Right renal pelvis (tissue), 4 donors: ENCODE measurements at regions not wholly inside any gene's neighbourhood (a gene's known extent, or its start where the extent isn't known, plus 50 kb on each side); places are given as distances from the start of the nearest gene placed in this dataset.
"Not testable (repeated sequence)": the region's sequence is repeated elsewhere in the genome, so short reads cannot be mapped to it uniquely, and the experiment has no call there.

Experiments used
- DNase-seq, 4 donors: peaks; one replicate each; pipeline ENCODE4 v3.0.0-alpha.2; 2013; ENCODE audit warnings: low read depth in 4 of 4, low spot score in 3 of 4, missing footprints in 1 of 4

DNA sequence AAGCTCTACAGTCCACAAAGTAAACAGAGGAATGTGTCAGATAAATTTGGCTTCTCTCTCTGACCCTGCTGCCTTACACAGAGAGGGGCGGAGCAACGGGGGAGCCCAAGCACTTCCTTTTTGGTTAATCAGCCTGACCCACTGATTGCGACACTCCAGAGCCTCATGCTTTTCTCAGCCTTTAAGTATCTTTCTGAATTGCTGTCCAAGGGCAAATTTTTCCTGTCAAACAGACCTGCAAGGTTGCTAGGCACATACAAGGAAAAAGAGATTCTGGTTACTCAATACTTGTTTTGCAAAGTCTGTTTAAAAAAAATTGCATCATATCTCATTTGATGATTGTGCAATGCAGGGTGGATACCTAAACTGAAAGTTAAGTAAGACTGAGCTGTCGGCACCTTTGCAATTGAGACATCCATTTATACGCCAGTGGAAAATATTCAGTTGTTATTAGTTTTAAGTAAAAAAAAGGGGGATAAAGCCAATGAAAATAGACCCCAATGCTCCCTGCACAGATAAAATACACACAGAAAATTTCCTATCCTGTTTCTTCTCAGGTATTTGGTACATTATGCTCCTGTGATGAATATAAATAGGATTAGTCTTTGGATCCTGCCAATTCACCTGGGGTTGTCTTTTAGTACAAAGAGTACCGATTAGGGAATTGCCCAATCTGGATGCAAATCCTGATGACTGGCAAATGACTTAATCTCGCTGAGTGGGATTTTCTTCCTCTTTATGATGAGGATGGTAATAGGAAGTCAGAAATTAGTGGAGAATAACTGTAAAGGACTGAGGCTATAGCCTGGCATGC is 260.2 kb upstream of the TRIB2 start:
- DNase-seq, result no peak

DNA sequence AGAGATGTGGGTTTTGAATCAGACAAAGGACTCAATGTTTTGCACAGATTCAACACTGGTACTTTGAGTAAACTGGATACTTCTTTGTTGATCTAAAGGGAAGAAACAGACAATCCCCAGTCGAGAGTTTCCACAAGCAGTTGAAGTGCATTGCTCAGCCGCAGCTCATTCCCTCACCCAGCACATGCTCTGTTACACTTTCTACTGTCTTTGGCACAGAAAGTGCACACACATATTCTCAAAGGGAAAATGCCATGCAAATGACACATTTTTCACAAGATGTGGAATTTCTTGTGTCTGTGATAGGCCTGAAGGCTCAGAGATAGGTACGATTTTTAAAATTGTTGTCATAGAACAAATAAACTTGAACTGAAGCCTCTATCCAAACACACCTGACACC is 258.9 kb upstream of the TRIB2 start:
- DNase-seq, result no peak

DNA sequence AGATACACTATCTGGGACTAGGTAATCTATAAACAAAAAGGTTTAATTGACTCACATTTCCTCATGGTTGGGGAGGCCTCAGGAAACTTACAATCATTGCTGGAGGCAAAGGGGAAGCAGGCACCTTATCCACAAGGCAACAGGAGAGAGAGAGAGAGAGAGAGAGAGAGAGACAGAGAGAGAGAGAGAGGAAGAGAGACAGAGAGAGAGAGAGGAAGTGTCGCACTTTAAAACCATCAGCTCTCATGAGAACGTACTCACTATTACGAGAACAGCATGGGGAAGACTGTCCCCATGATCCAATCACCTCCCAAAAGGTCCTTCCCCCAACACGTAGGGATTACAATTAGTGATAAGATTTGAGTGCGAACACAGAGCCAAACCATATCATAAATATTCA is 253.5 kb upstream of the TRIB2 start:
- DNase-seq, result no peak

DNA sequence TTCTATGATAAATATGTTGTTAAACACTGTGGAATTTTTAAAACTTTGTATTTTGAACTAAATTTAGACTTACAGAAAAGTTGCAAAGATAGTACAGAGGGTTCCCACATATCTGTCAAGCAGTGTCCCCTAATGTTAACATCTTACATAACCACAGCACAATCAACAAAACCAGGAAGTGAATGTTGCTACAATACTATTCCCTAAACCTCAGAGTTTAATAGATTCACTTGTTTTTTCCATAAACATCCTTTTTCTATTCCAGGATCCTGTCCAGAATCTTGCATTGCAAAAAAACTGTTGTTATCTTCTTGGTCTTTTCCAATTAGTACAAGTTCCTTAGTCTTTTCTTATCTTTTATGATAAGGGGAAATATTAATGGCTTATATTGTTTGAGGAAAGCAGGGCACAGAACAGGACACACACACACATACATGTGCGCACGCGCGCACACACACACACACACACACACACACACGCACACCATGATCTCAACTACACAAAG is 251.1 kb upstream of the TRIB2 start:
- no peak for DNase-seq

DNA sequence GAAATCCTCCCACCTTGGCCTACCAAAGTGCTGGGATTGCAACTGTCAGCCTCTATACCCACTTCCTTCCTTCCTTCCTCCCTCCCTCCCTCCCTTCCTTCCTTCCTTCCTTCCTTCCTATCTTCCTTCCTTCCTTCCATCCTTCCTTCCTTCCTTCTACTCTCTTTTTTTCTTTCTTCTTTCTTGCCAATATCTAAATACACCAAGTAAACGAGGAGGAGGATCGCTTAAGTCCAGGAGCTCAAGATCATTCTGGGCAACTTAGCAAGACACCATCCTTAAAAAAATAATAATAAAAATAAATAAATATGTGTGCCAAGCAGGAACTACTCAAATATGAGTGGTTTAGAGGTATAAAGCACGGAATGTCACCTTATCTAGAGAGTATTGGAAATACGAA is 249.4 kb upstream of the TRIB2 start:
- DNase-seq, result no peak

DNA sequence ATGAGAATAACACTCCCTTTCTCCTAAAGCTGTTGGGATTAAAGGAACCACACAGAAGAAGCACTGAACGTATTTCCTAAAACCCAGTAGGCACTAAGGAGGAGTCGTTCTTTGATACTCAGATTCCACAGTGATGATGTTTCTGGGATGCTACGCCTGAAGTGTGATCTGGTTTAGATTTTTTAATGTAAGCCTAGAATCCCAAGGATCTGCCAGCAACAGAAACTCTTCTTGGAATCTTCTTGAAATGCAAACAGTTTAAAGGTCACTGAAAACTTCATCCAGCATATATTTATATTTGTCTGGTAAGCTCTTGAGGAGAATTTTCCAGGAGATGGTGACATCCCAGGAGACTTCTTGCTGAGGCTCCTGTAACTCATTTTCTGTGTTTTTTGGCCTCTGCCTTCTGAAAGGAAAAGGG is 247.6 kb upstream of the TRIB2 start:
- no peak for DNase-seq

DNA sequence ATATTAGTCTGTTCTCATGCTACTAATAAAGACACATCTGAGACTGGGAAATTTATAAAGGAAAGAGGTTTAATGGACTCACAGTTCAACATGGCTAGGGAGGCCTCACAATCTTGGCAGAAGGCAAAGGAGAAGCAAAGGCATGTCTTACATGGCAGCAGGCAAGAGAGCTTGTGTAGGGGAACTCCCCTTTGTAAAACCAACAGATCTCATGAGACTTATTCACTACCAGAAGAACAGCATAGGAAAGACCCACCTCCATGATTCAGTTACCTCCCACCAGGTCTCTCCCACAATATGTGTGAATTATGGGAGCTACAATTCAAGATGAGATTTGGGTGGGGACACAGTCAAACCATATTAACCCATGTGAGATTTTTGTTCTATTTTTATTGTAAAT is 244.5 kb upstream of the TRIB2 start:
- not testable (repeated sequence) for DNase-seq

DNA sequence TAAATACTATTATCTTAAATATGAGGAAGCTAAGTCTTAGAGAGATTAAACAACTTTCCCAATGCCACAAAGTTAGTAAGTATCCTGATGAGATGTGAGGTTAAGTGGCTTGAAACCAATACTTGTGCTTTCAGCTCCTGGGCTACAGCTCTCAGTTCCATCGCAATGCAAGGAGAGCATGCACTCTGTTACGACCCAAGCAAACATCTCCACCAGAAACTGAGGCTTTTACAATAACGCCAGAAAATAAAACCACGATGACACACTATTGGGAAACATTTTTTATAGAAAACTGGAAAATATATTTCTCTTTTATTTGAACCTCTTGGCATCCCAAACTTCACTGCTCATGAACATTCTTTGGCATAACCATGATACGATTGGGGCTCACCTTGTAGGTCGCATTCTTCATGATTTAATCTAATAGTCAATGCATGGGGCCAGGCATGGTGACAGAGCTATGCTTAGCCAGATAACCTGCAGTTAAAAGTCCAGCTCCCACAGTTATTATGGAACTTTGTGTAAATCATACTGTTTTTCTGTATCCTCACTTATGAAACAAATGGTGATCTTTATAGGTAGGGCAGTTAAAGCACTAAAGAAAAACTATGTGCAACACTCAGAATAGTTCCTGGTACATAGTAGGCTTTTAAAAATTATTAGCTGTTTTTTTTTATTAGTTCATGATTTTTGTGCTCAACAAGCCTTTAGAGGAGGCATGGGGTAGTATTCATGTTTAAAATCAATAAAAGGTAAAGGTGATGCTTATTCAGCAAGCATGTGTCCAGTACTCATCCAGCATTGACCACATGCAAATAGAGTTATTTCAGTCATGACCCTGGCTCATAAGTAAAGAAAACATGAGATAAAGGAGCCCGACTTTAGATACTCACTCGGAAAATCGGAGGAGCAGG is 238.3 kb upstream of the TRIB2 start:
- no peak for DNase-seq

DNA sequence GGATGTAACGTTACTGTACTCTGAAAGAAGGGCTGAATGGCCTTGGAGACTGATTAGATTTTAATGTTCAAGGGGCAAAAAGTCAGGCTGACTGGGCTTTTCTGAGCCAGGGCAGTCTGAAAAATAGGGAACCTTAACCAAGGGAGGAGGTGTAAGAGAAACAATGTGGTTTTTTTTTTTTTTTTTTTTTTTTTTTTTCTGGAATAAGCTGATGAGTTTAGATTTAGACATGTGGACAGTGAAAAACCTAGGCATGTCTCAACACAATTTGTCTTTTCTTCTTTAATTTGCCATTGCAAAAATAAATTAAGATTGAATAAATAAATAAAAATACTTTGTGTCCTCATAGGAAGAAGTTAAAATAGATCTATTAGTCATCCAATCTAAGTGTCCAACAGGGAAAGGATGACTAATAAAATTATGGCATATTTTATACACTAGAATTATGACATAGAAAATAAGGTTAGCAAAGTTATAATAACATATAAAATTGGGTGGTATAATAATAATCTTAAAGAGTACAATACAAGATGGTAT is 237.6 kb upstream of the TRIB2 start:
- no peak for DNase-seq

DNA sequence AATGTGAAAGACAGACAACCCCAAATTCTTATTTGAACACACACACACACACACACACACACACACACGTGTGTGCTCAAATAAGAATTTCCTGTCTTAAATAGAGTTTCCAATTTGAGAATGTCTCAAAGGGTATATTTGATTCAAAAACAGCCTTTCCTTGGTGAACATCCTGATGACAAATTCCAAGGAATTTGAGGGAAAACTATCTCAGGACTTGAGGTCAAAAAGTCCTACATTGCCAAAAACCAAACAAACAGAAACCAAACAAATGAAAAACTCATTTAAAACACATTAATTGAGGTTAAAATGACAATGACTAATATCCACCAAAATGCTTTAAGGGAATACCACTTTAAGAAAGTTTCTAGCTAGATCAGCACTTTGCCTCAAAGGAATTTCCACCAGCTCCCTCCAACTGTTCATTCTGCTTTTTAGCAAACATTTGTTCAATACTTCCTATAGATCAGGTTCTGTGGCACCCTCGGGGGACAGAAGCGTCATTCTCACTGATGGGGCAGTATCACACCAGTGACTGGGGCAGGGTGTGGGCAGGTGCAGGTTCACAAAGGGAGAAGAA is 232.1 kb upstream of the TRIB2 start:
- DNase-seq, result no peak

DNA sequence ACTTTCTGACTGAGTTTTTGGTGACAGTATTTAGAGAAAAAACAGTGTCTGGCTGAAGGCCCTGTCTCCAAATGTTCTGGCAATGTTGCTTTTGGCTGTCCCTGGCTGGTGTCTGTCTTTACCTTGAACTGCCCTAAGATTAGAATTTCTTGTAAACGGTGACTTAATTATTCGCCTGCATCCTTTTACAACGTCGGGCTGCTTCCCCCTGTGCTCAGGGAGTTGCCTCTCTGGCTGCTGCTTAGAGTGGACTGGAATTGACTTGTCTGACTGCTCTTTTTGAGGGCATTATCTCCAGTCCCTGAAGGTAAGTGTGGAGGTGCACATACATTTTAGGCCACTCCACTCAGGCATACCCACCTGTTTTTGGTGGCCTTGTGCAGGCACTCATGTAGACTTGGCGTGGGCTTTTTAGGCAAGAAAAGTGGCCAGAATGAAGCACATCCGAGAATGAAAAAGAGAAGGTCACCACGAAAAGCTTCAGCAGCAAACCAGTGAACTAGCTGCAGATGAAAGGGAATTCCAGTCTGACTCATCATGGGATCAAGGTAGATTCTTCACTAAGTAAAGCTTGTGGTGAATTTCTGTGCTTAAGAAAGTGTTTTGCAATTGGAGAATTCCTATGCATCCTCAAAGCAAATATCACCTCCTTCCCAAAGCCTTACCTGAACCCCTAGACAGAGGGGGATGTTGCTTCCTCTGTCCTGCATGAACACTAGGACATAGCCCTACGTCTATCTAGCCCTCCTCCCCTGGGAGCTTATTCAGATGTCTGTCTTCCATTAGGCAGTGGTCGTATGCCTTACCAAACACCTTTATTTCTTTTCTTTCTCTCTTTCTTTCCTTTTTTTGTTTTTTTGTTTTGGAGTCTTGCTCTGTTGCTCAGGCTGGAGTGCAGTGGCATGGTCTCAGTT is 230.3 kb upstream of the TRIB2 start:
- DNase-seq, result no peak

DNA sequence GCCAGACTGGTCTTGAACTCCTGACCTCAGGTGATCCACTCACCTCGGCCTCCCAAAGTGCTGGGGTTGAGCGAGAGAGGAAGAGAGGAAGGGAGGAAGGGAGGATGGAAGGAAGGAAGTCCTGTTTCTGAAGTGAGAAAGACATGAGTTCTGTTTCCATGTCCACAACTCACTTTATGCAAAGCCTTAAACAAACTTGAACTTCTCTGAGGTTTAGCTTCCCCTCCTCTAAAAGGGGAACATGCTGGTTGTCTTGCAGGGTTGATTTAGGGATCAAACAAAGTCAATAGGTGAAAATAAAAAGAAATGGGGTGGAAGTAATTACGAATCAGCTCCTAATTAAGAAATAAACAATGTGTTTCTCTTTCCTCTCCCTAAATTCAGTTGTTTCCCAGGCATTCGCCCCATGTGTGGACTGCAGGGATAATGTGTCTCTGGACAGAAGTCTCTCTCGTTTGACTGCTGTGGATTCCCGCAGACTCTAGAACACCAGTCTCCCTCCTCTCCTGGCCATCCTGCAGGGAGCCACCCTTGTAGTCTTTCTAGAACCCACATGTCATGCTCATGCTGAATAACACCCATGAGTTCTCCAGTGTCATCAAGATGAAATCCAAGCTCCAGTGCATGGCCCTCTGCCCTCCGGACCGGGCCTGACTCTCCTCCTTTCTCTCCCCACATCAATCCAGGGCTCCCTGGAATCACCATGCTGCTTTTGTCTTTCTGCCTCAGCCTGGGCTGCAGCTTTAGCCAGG is 229.3 kb upstream of the TRIB2 start:
- no peak for DNase-seq

DNA sequence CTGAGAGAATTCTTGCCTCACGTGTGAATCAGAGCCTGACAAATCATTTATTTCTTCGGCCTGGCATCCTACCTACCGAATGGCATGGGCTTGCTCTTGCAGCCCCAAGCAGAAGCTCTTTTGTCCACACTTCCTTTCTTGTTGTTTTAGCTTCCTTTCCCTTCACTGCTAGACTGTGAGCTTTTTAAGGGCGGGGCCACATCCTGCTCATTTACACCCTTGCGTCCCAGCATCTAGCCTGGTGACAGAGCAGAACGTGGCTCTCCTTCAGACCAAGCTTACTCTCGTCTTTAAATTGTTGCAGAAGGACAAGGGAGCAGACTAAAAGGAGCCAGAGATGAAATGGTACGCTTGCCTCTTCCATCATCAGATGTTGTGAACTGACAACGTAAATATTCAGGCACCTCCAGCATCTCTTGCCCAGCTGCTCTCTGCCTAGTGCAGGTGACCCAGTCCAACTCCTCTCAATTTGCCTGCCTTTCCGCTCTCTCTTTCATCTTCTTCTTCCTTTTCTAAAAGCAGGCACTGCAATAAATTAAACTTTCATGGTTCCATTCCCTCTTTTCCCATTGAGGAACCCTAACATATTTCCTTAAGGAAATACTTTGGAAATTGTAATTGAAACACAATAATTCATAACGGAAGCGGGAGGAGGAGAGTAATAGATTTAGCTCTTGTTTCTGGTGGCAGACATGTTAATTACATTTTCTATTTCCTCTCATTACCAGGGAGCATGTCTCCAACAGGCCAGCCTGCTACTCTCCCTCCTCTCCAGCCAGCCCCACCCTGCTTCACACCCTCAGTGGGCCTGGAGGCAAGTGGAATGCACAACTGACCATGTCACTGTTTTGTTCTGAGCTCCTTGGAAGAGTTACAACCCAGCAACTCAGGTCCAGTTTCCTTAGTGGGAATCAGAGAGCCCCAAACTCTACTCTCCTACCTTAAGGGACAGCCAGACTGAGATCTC is 228.1 kb upstream of the TRIB2 start:
- no peak for DNase-seq

DNA sequence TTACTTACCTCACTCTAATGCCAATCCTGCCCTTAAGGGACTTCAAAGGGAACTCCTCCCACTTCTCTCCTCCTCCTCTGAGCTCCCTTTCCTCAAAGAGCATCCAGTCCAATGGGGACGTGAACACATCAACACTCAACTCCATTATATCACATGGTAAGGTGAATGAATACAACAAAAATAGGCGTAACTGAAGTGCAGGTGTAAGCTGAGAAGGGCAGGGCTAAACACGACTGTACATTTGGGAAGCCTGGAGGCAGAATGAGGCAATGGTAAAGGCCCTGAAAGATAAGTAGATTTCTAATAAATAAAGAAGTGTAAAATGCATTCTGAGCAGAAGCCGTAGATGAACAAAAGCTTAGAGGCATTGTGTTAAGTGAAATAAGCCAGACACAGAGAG is 226.1 kb upstream of the TRIB2 start:
- no peak for DNase-seq

DNA sequence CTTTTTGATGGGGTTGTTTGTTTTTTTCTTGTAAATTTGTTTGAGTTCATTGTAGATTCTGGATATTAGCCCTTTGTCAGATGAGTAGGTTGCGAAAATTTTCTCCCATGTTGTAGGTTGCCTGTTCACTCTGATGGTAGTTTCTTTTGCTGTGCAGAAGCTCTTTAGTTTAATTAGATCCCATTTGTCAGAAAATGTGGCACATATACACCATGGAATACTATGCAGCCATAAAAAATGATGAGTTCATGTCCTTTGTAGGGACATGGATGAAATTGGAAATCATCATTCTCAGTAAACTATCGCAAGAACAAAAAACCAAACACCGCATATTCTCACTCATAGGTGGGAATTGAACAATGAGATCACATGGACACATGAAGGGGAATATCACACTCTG is 224.4 kb upstream of the TRIB2 start:
- DNase-seq, result not testable (repeated sequence)

DNA sequence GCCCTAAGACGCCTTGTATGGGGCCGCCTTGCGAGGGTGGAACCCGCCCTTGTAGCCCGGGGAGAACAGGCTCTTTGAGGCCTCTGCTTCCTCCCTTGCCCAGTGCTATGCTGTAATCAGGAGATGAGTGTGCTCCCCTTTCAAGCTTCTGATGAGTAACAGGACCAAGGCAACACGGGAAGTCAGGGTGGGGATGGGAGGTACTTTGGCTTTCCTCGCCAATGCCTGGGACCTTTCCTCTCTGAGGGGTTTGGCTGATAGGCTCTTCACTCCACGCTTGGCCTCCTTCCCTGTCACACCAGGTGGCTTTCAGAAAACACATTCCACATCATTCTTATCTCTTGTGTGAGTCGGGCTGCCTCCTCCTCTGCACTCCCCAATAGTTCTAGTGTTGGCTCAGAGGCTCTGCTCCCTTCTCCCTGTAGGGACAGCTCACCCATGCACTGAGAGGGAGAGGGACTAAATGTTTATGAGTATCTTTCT is 223.7 kb upstream of the TRIB2 start:
- DNase-seq, result no peak

DNA sequence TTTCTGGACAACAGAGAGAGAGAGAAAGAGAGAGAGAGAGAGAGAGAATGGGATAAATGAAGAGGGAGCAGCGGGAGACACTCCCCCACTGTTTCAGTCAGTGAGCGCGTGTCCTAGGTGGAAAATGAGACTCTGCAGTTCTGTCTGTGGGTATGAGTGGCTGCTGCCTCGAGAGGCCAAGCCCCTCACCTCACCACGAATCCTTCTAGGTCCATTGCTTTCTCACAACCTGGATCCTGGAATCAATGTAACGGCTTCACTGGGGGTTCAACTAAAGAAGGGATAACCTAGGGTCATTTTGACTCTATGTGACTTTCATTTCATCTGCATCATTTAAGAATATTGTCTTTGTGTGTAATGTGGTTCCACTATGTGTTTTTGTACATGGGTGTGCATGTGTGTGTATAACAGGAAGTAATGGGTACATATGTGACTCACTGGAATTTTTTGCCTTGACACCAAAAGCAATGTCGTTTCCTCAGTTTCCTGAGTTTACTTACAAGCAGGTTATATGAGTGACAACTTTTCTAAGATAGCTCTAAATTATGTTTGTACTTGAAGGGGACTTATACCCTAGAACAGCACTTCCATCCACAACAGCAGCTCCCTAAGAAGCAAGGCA is 221.4 kb upstream of the TRIB2 start:
- DNase-seq, result no peak
